Lower leg skin (tissue), 4 donors: ENCODE measurements at regions not wholly inside any gene's neighbourhood (a gene's known extent, or its start where the extent isn't known, plus 50 kb on each side); places are given as distances from the start of the nearest gene placed in this dataset.

Experiments
- DNase-seq, 2 donors: peaks; one replicate each; pipeline ENCODE4 v3.0.0-alpha.2; 2019; ENCODE audit warnings: low spot score in 2 of 2
- H3K4me3 ChIP-seq: fragments of 200-600 bp; sonication (generic); 2 replicates; pipeline ENCODE4 v1.5.1; 2017; ENCODE audit warnings: mild to moderate bottlenecking, low read depth; ENCODE audit not compliant: poor library complexity, severe bottlenecking
- CTCF ChIP-seq, 3 donors: fragments of 450-650 bp; IDR thresholded peaks; one replicate each; pipeline ENCODE4 v1.5.1; 2016; ENCODE audit warnings: antibody characterized with exemption in 3 of 3, mild to moderate bottlenecking in 3 of 3, moderate library complexity in 2 of 3
- POLR2A ChIP-seq, 2 donors: fragments of 450-650 bp; IDR thresholded peaks; one replicate each; pipeline ENCODE4 v1.6.1; 2016 to 2017; ENCODE audit warnings: antibody characterized with exemption in 2 of 2, mild to moderate bottlenecking in 1 of 2, moderate library complexity in 1 of 2
- WGBS, 2 donors: methylation state at CpG; one replicate each; pipeline ENCODE4 v1.1.5; 2018; 5-methylcytosine and 5-hydroxymethylcytosine counted together
- intact Hi-C: fragments of 100-400 bp; cut with DNase I; formaldehyde crosslinking; loops from one replicate; pipeline ENCODE4 v1.15.0; 2023; ENCODE audit warnings: low total_unique reads

GRCh38 chr2:133952896-133953295 lies 301.0 kb upstream of the MGAT5 start:
- 93 to 94% methylated on average over 4 of the region's 4 CpGs for WGBS, 2 donors

DNA sequence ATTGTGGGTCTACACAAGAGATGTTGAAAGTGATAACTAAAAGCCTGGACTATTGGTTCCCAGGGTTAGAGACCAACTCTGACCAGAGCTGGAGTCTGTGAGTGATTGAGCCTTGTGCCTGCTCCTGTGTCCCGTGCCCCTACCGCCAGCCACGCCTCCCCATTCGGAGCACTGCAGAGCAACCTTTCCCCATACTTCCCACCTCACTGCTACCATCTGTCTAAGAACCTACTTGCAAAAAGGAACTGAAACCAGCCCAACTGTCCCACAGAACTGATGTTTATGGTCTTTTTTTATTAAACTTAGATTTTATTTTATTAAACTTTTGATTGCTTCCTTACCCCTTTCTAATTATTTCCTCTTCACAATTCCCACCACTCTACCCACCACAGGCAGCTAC lies 300.3 kb upstream of the MGAT5 start:
- intact Hi-C loops, result no loop called here
- 67 to 80% methylated on average over 4 of the region's 4 CpGs for WGBS, 2 donors
- DNase-seq, result no peak
- no peak overlapping the region for H3K4me3 ChIP-seq
- TF ChIP-seq CTCF (IDR thresholded peaks at IDR 0.05) (no peak), POLR2A (IDR thresholded peaks at IDR 0.05) (no peak)

More at GRCh38 chr2:133952896-133953295, 301.0 kb upstream of the MGAT5 start:
- DNase-seq, result no peak
- intact Hi-C loops, result no loop called here
- no peak overlapping the region for H3K4me3 ChIP-seq
- no peak for TF ChIP-seq POLR2A (IDR thresholded peaks at IDR 0.05)
- no peak for TF ChIP-seq CTCF (IDR thresholded peaks at IDR 0.05)

DNA sequence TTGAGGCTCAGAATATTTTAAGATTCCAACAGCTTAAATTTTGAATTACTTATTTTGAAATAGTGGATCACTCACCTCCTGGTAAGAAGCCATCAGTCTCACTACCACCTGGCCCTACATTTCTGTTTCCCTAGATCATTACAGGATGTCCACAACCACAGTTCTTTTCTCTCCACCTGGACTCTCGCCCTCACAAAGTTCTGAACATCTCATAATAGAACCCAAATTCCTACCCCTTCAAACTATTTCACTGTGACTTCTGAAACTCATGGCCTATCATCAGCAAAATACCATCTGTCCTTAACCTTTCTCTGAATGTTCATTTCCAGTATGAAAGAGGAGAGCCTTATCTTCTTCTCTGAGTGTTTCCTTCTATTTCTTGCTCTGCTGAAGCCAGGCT lies 299.2 kb upstream of the MGAT5 start:
- no peak for DNase-seq
- TF ChIP-seq POLR2A (IDR thresholded peaks at IDR 0.05) (no peak), CTCF (IDR thresholded peaks at IDR 0.05) (no peak)
- intact Hi-C loops, result no loop called here
- no peak overlapping the region for H3K4me3 ChIP-seq
- 81 to 87% methylated on average over 1 of the region's 1 CpG for WGBS, 2 donors

DNA sequence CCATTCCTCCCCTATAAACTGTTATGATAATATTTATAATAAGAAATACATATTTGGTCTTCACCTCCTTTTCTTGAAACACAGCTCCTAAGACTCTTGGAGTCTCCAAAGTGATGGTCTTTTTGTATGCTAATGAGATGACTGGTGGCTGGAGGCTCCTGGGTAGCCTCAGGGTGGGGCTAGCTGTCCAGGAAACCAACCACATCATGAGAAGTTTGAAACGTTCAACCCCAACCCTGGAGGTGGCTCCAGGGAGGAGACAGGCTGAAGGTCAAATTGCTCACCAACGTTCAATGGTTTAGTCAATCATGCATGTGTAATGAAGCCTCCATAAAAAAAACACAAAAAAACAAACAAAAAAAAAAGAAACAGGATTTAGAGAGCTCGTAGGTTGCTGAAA lies 298.7 kb upstream of the MGAT5 start:
- intact Hi-C loops, result no loop called here
- TF ChIP-seq CTCF (IDR thresholded peaks at IDR 0.05) (no peak), POLR2A (IDR thresholded peaks at IDR 0.05) (no peak)
- no peak overlapping the region for H3K4me3 ChIP-seq
- WGBS, 2 donors, result 65 to 69% methylated on average over 3 of the region's 3 CpGs
- DNase-seq, result no peak

DNA sequence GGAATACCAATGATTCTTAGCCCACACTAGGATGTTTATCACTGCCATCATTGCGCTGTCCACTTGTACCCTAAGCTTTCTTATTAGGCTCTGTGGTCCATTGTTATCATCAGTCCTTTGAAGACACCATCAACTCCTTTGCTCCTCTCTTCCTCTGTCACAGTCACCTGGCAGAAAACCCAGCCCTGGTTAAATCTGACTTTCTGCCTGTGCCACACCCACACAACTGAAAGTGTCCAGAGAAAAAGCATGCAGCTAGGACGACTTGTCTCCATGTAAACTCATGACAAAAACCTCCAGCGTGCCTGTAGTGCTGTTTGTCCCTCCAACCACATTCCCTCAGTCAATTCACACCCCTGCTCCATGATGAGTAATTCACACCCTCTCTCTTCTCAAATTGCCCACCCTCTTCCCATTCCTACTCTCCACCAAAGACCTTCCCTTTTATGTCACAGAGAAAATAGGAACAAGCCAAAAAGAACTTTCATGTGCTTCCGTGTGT lies 297.4 kb upstream of the MGAT5 start:
- H3K4me3 ChIP-seq, result no peak overlapping the region
- TF ChIP-seq CTCF (IDR thresholded peaks at IDR 0.05) (no peak), POLR2A (IDR thresholded peaks at IDR 0.05) (no peak)
- no peak for DNase-seq
- 46 to 54% methylated on average over 4 of the region's 4 CpGs for WGBS, 2 donors
- intact Hi-C loops, result no loop called here

DNA sequence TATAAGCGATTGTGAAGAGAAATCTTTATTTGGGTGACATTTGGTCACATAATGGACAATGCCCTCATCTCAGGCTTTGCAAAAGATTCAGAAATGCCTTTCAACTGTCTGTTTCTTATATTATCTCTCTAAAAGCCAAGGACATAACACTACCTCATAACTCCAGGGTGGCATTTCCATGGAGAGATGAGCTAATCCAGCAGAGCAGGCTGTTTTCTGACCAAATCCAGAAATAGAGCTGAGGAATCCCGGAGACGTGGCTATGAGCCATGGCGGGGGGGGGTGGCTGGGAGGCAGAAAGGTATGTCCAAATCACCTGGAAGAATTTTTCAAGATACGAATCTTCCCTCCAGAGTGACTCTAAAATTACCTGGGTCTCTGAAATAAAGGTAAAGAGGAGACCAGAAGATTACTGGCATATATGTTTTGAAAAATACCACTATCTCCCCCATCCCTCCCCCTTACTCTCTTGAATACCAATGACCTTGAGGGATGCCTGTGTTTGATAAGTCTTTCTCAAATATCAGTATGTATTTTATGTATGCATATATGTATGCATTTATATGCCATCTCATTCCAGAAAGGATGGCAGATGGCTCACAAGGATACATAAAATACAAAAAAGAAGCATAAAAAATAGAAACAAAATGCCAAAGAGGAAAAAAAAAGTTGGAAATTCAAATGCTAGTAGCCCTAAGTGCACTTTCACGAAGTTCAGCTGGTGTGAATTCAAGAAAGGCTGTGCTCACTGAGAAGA lies 296.0 kb upstream of the MGAT5 start:
- no peak for DNase-seq
- intact Hi-C loops, result no loop called here
- TF ChIP-seq CTCF (IDR thresholded peaks at IDR 0.05) (no peak), POLR2A (IDR thresholded peaks at IDR 0.05) (no peak)
- H3K4me3 ChIP-seq, result no peak overlapping the region
- 48% methylated on average over 6 of the region's 6 CpGs for WGBS, 2 donors
